PC-3 (cell line): ENCODE measurements at regions not wholly inside any gene's neighbourhood (a gene's known extent, or its start where the extent isn't known, plus 50 kb on each side); places are given as distances from the start of the nearest gene placed in this dataset.

Experiments
- EZH2 ChIP-seq: fragments of 300-600 bp; sonication (generic); IDR thresholded peaks from one replicate; pipeline ENCODE4 v1.6.1; 2017; ENCODE audit warnings: antibody characterized with exemption, mild to moderate bottlenecking, low read length; ENCODE audit not compliant: unreplicated experiment
- EZH2phosphoT487 ChIP-seq: fragments of 300-600 bp; sonication (generic); IDR thresholded peaks from 2 replicates; pipeline ENCODE4 v1.6.1; 2018; ENCODE audit warnings: mild to moderate bottlenecking, antibody characterized with exemption, low read length, borderline replicate concordance
- TF ChIP-seq, protein P1 (sequence below): fragments of 300-600 bp; sonication (generic); conservative IDR thresholded peaks from 2 replicates; pipeline ENCODE4 v1.5.1; 2017; ENCODE audit warnings: antibody characterized with exemption, low read depth, mild to moderate bottlenecking, low read length

DNA sequence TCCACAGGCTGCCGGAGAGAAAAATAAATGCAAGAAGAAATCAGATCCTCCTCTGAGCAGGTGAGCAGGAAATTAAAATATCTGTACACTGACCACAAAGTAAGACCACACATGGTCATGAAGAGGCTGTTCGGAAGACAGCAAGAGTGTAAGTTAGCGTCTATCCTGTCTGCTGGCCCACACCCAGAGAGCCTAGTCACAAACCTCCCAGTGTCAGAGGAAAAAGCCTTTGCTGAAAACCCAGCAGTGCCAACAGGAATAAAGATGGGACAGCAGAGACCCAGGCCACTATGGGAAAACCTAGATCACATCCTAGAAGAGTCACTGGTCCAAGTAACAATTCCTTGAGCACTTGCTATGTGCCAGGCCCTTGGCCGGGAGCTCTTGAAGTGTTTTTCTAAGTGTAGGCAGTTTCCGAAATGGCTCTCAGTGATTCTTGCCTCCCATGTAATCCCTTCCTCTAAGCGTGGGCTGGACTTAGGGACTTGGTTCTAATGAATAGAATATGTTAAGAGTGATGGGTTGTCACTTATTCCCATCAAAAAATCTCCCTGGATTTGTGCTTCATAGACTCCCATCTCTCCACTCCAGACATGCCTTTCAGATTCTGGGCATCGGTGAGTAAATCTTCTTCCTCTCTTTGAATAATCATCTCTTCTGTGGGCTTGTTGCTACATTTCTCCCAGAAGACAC, 110.9 kb upstream of the PKDCC start:
- TF ChIP-seq, protein P1, sequence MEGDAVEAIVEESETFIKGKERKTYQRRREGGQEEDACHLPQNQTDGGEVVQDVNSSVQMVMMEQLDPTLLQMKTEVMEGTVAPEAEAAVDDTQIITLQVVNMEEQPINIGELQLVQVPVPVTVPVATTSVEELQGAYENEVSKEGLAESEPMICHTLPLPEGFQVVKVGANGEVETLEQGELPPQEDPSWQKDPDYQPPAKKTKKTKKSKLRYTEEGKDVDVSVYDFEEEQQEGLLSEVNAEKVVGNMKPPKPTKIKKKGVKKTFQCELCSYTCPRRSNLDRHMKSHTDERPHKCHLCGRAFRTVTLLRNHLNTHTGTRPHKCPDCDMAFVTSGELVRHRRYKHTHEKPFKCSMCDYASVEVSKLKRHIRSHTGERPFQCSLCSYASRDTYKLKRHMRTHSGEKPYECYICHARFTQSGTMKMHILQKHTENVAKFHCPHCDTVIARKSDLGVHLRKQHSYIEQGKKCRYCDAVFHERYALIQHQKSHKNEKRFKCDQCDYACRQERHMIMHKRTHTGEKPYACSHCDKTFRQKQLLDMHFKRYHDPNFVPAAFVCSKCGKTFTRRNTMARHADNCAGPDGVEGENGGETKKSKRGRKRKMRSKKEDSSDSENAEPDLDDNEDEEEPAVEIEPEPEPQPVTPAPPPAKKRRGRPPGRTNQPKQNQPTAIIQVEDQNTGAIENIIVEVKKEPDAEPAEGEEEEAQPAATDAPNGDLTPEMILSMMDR: no peak
- TF ChIP-seq EZH2 (no peak), EZH2phosphoT487 (no peak)
